Stimulated activated CD4-positive, alpha-beta T cell treated with anti-CD3 and anti-CD28 coated beads, Interleukin-2, amount 100 ng/mL, for 24 hours (primary cell): ENCODE measurements at regions not wholly inside any gene's neighbourhood (a gene's known extent, or its start where the extent isn't known, plus 50 kb on each side); places are given as distances from the start of the nearest gene placed in this dataset.

Experiments used
- DNase-seq, 2 donors: peaks; one replicate each; pipeline ENCODE4 v3.0.0-alpha.2; 2020

DNA sequence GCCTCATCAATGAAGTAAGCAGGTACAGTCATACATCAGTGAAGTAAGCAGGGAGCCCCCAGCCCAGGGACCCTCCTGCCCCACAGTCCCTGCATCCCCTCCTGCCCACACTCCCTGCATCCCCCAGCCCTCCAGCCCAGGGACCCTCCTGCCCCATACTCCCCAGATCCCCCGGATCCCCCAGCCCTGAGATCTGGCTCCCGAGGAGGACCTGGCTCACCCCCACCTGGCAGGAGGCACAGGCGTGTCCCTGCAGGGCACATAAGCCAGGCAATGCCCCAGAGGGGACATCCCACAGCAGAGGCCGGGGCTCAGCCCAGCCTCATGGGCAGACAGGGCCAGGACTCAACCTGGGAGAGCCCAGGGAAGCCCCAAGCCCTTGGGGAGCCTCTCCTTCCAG lies 53.6 kb upstream of the TPM4 start:
- no peak for DNase-seq

DNA sequence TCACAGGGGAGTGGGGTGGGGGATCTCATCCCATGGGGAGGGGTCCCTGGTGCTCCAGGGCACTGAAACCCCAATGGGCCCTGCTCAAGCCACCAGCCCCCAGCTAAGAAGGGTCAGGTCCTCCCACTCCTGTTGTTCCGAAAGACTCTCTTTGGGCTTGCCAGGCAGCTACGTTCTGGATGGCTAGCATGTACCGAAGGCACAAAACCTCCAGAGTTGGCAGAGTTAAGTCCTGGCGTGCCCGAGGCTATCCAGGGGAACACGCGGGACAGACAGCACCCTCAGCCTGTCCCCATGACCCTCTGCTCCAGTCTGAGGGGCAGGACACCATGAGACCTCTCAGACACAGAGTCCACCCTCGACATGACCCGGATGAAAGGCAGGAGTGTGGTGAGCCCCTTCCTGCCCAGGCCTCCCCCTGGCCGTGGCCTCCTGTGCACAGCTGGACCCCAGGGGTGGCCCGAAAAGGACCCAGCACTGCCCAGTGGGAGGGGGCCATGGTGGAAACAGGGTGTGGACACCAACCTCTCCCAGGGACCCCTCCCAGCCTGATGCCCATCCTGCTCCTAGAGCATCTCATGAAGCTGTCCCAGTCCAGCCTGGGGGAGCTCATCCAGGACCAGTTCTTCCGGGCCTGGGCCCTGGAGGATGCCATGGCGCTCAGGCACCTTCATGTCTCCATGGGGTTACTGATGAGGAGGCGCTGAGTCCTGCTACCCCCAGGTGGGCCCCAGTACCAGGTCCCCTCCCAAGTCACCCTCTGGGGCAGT lies 53.0 kb upstream of the TPM4 start:
- DNase-seq, result no peak

DNA sequence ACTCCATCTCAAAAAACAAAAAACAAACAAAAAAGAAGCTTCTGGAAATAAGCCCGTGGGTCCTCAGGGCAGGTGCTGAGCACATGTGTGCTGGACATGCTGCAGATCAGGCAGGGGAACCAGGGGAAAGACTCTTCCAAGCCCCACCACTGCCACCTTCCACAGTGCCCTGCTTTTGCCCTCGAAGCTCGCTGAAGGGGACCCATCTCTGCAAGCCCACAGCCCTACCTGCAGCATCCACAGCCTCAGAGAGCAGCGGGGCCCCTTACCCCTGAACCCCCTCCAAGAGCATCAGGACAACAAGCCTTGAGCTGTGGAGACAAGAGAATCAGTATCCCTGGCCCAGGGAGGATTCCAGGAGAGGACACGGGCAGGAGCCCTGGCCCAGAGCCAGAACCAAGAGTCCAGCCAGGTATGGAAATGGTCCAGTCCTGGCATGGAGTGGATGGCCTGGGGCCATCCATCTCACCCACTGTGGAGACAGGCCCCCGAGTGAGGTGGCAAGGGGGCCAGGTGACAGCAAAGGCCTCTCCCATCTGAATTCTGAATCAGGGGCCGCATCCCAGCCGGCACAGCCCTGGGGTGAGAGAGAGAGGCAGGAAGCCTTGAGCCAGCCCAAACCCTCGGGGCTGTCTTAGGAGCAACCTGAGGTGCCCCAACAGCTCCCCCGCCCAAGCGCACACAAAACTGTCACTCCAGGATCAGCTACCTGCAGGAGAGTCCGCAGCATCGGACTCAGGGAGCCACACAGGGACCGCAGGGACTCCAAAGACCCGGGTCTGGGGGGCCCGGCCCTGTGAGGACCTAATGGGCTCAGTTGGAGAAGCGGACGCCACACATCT lies 51.8 kb upstream of the TPM4 start:
- DNase-seq, result no peak

DNA sequence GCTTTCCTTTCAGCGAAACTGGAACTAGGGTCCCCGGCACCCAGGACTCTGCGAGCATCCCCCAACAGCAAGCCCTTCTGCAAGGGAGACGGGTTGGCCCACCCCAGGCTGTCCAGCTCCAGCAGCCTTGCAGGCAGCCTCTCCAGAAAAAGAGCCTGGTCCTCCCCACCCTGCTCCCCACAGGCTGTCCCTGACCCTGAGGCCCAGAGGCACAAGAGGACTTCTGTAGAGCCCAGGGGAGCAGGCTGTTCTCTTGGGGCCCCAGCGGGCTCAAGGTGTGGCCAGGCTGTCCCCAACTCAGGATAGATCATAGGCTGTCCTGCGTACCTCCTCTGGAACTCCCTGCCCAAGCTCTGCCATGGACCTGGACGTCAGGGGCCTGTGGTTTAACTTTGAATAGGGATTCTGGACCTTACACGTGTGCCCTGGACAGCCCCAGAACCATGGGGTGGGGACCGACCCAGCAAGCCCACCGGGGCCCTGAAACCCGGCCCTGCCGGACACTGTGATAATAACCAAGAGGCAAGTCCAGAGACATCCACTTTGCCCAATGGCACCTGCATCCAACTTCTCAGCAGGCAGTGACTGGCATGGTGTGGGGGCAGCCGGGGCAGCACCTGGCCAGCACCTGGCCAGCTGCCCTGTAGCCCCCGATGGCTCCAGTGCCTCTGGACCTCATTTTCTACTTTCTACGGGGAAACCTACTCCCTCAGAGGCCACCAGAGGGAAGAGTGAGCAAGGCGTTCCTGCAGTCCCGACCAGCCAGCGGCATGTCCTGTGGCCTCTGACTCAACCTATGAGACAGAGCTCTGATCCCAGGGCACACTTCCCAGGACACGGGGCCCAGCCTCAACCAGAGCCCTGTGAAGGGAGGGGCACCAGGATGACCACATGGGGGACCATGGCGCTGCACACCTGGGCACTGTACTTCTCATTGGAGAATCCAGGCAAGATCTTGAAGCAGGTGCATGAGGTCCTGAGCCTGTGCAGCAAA lies 50.9 kb upstream of the TPM4 start:
- DNase-seq, result no peak

GRCh38 chr19:16026131-16026530 lies 50.2 kb upstream of the TPM4 start:
- no peak for DNase-seq
